ENCODE measurements at regions not wholly inside any gene's neighbourhood (a gene's known extent, or its start where the extent isn't known, plus 50 kb on each side); places are given as distances from the start of the nearest gene placed in this dataset.
"Not testable (repeated sequence)": the region's sequence is repeated elsewhere in the genome, so short reads cannot be mapped to it uniquely, and the experiment has no call there.

GRCh38 chr4:40686081-40686913, 56.6 kb upstream of the RBM47 start:
- DNase-seq (ENCODE audit: extremely low spot score), result no peak
- TF ChIP-seq ELF4 (IDR thresholded peaks at IDR 0.05), result no peak
- no peak for TF ChIP-seq HDGF (IDR thresholded peaks at IDR 0.05; ENCODE audit: borderline replicate concordance)
- TF ChIP-seq PKNOX1 (IDR thresholded peaks at IDR 0.05), result no peak
- TF ChIP-seq ZNF384 (IDR thresholded peaks at IDR 0.05), result no peak
- no peak for TF ChIP-seq NFRKB (IDR thresholded peaks at IDR 0.05)
- TF ChIP-seq SUZ12 (IDR thresholded peaks at IDR 0.05), result no peak
- no peak for TF ChIP-seq TARDBP (IDR thresholded peaks at IDR 0.05)
- no peak for TF ChIP-seq SP1 (IDR thresholded peaks at IDR 0.05)
- no peak for TF ChIP-seq BHLHE40 (IDR thresholded peaks at IDR 0.05; ENCODE audit: borderline replicate concordance)
- TF ChIP-seq FOXA1 (IDR thresholded peaks at IDR 0.05), result no peak
- TF ChIP-seq FOXM1 (IDR thresholded peaks at IDR 0.05; ENCODE audit: borderline replicate concordance), result no peak
- POLR2A ChIA-PET, result no interaction called here
- CTCF ChIA-PET, result no interaction called here

- no peak for DNase-seq (ENCODE audit: extremely low spot score)
- no peak for TF ChIP-seq NFRKB (IDR thresholded peaks at IDR 0.05)
- TF ChIP-seq SP1 (IDR thresholded peaks at IDR 0.05), result no peak
- TF ChIP-seq CTBP1 (IDR thresholded peaks at IDR 0.05; ENCODE audit: borderline replicate concordance), result no peak
- no peak for TF ChIP-seq ELF4 (IDR thresholded peaks at IDR 0.05)
- no peak for TF ChIP-seq FOXA1 (IDR thresholded peaks at IDR 0.05)
- CTCF ChIA-PET, result no interaction called here
- POLR2A ChIA-PET, result no interaction called here
These were observed 58.2 kb upstream of the RBM47 start for GRCh38 chr4:40687676-40688389.

GRCh38 chr4:40688446-40689095, 58.9 kb upstream of the RBM47 start:
- ChIA-PET POLR2A (no interaction called here), CTCF (no interaction called here)
- TF ChIP-seq ELF4 (IDR thresholded peaks at IDR 0.05), result no peak
- no peak for TF ChIP-seq L3MBTL2 (conservative IDR thresholded peaks at IDR 0.05)
- no peak for TF ChIP-seq HDGF (IDR thresholded peaks at IDR 0.05; ENCODE audit: borderline replicate concordance)
- no peak for DNase-seq (ENCODE audit: extremely low spot score)

- CTCF ChIA-PET, result no interaction called here
- no peak for DNase-seq (ENCODE audit: extremely low spot score)
- TF ChIP-seq TARDBP (IDR thresholded peaks at IDR 0.05) (no peak), PKNOX1 (IDR thresholded peaks at IDR 0.05) (no peak), CTBP1 (IDR thresholded peaks at IDR 0.05; ENCODE audit: borderline replicate concordance) (no peak), LEF1 (IDR thresholded peaks at IDR 0.05; ENCODE audit: borderline replicate concordance) (no peak), FOXA1 (IDR thresholded peaks at IDR 0.05) (no peak), SUZ12 (IDR thresholded peaks at IDR 0.05) (no peak), L3MBTL2 (conservative IDR thresholded peaks at IDR 0.05) (no peak)
- POLR2A ChIA-PET, result no interaction called here
These were observed 55.8 kb upstream of the NSUN7 start for GRCh38 chr4:40693946-40694345.

- DNase-seq (ENCODE audit: extremely low spot score); CTCF ChIA-PET; POLR2A ChIA-PET: not testable (repeated sequence)
These were observed 52.3 kb upstream of the NSUN7 start for GRCh38 chr4:40697476-40697875.

- ChIA-PET POLR2A (no interaction called here), CTCF (no interaction called here)
These were observed 51.0 kb upstream of the NSUN7 start for GRCh38 chr4:40698733-40699132.

GRCh38 chr4:40699648-40700047, 50.1 kb upstream of the NSUN7 start:
- POLR2A ChIA-PET, result no interaction called here
- DNase-seq (ENCODE audit: extremely low spot score), result no peak
- CTCF ChIA-PET, result no interaction called here
- TF ChIP-seq ARNT (IDR thresholded peaks at IDR 0.05), result no peak
- no peak for TF ChIP-seq ZNF384 (IDR thresholded peaks at IDR 0.05)
- TF ChIP-seq TARDBP (IDR thresholded peaks at IDR 0.05), result no peak
- TF ChIP-seq HDGF (IDR thresholded peaks at IDR 0.05; ENCODE audit: borderline replicate concordance), result no peak
- TF ChIP-seq FOXM1 (IDR thresholded peaks at IDR 0.05; ENCODE audit: borderline replicate concordance), result no peak
- TF ChIP-seq BHLHE40 (IDR thresholded peaks at IDR 0.05; ENCODE audit: borderline replicate concordance), result no peak
- TF ChIP-seq FOXK2 (IDR thresholded peaks at IDR 0.05), result no peak
- TF ChIP-seq SUZ12 (IDR thresholded peaks at IDR 0.05), result no peak
- TF ChIP-seq CTBP1 (IDR thresholded peaks at IDR 0.05; ENCODE audit: borderline replicate concordance), result no peak
- no peak for TF ChIP-seq LEF1 (IDR thresholded peaks at IDR 0.05; ENCODE audit: borderline replicate concordance)
- TF ChIP-seq L3MBTL2 (conservative IDR thresholded peaks at IDR 0.05), result no peak
- TF ChIP-seq FOXA1 (IDR thresholded peaks at IDR 0.05), result no peak
- no peak for TF ChIP-seq SP1 (IDR thresholded peaks at IDR 0.05)
- no peak for TF ChIP-seq PKNOX1 (IDR thresholded peaks at IDR 0.05)
- no peak for TF ChIP-seq NFRKB (IDR thresholded peaks at IDR 0.05)

More at GRCh38 chr4:40698733-40699132, 51.0 kb upstream of the NSUN7 start:
- no peak for DNase-seq (ENCODE audit: extremely low spot score)
- TF ChIP-seq ELF4 (IDR thresholded peaks at IDR 0.05) (no peak), NFRKB (IDR thresholded peaks at IDR 0.05) (no peak)
